HG02884 (cell line): ENCODE measurements at regions not wholly inside any gene's neighbourhood (a gene's known extent, or its start where the extent isn't known, plus 50 kb on each side); places are given as distances from the start of the nearest gene placed in this dataset.
A peak's percentile ranks its signal among the peaks of the same experiment; 100 is the strongest.
"Not testable (repeated sequence)": the region's sequence is repeated elsewhere in the genome, so short reads cannot be mapped to it uniquely, and the experiment has no call there.

Experiments
- ATAC-seq: cut with Tn5 transposase; IDR thresholded peaks from one replicate; pipeline ENCODE4 v1.9.1; 2021; ENCODE audit warnings: mild to moderate bottlenecking, moderate library complexity; ENCODE audit not compliant: unreplicated experiment

DNA sequence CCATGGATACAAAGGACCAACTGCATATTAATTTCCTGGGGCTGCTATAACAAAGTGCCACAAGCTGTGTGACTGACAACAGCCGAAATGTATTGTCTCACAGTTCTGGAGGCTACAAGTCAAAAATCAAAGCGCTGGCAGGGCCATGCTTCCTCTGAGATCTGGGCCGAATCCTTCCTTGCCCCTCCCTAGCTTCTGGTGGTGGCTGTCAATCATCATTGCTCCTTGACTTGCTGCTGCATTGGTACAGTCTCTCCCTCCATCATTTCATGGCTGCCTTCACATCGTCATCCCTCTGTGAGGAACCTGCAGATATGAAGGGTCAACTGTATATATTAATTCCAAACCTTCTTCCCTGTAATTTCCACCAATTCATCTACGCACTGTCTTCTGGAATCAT lies 118.3 kb downstream of the EXOC5 start:
- no peak for ATAC-seq

GRCh38 chr14:57139173-57139572 lies 129.5 kb downstream of the EXOC5 start:
- ATAC-seq, result no peak

DNA sequence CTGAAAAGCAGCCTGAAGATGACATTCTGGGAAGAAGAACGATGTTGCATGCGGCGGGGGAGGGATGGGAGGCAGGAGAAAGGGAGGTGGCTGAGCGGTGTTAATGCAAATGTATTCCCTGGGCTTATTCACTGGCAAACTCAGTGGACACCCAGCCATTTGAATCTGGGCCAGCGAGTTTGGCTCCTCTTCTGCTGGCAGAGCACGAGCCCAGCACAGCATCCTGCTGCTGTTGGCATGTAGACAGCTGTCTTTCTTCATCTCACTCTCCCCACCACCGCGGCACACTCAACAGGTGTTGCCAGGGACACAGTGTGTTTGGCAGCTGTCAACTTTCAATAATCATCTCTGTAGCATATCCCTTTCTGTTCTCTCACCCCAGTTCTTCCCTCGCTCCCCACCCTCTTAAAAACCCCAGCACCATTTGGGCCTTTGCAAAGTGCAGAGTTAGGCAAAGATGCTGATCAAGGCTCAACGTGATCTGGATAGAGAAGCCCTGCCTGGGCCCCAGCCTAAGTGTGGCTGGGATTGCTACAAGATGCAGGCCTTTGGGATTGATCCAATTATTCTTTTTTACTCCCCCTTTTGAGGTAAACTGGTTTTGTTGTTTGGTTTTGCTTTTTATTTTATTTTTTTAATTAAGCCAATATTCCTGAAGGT lies 131.9 kb downstream of the EXOC5 start:
- no peak for ATAC-seq

GRCh38 chr14:57127809-57128208 lies 140.9 kb downstream of the EXOC5 start:
- ATAC-seq, result not testable (repeated sequence)

DNA sequence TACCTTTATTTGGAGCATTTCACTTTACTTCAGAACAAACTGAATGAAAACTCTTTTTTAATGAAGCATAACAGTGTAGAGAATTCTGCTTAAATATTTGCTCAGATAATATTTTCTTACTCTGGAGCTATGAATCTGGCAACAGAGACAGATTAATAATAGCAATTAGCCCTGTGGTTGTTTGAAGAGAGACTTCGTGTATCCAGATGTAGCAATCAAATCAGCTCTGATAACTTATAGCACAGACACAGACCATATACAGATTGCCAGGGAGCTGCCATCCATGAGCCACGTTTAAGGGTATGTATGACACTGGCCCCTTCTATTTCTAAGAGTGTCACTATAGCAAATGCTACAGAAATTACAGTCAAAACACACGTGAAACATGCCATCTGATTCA lies 146.6 kb downstream of the EXOC5 start:
- no peak for ATAC-seq

DNA sequence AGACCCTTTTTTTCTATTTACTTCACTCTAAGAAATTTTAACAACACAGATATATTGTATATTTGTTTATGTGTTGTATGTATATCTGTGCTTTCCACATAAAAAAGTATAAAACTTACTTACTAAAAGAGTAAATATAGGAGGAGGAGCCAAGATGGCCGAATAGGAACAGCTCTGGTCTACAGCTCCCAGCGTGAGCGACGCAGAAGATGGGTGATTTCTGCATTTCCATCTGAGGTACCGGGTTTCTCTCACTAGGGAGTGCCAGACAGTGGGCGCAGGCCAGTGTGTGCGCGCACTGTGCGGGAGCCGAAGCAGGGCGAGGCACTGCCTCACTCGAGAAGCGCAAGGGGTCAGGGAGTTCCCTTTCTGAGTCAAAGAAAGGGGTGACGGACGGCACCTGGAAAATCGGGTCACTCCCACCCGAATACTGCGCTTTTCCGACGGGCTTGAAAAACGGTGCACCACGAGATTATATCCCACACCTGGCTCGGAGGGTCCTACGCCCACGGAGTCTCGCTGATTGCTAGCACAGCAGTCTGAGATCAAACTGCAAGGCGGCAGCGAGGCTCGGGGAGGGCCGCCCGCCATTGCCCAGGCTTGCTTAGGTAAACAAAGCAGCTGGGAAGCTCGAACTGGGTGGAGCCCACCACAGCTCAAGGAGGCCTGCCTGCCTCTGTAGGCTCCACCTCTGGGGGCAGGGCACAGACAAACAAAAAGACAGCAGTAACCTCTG lies 156.5 kb downstream of the EXOC5 start:
- not testable (repeated sequence) for ATAC-seq

DNA sequence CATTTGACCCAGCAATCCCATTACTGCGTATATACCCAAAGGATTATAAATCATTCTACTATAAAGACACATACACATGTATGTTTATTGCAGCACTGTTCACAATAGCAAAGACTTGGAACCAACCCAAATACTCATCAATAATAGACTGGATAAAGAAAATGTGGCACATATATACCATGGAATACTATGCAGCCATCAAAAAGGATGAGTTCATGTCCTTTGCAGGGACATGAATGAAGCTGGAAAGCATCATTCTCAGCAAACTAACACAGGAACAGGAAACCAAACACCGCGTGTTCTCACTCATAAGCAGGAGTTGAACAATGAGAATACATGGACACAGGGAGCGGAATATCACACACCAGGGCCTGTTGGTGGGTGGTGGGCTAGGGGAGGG lies 158.3 kb downstream of the EXOC5 start:
- ATAC-seq, result not testable (repeated sequence)

GRCh38 chr14:57091030-57091608 lies 177.6 kb downstream of the EXOC5 start:
- no peak for ATAC-seq

DNA sequence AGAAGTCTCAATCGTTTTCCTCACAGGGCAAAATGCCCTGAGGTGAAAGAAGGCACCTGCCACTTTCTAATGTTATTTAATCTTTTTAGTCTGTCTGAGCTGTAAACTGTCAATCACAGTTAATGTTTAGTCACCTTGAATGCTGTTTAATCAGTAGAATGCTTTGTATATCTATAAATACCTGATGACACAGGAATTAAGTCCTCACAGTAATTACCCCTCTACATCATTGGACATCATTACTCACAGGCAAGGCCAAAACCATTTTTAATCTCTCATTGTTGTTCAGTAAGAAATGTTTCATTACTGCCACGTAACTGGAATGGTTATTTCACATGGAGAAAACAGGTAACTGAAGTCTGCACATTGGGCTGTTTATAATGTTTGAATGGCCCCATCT lies 178.8 kb downstream of the EXOC5 start:
- no peak for ATAC-seq

DNA sequence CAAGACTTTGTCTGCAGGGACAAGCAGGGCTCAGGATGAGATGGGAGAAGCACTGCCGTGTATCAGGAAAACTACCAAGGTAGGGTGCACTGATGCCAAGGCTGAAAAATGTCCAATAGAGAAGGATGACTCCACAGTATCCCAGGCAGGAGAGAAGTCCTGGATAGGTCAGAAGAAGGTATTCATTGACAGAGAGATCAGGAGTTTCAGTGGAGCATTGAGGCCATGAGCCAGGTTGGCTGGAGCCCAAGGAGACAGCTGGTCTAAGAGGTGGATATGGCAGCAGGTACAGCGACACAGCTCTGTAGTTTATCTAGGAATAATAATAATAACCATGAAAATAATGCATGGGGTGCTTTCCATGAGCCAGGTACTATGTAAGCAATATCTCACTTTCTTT lies 180.9 kb downstream of the EXOC5 start:
- ATAC-seq, result no peak

DNA sequence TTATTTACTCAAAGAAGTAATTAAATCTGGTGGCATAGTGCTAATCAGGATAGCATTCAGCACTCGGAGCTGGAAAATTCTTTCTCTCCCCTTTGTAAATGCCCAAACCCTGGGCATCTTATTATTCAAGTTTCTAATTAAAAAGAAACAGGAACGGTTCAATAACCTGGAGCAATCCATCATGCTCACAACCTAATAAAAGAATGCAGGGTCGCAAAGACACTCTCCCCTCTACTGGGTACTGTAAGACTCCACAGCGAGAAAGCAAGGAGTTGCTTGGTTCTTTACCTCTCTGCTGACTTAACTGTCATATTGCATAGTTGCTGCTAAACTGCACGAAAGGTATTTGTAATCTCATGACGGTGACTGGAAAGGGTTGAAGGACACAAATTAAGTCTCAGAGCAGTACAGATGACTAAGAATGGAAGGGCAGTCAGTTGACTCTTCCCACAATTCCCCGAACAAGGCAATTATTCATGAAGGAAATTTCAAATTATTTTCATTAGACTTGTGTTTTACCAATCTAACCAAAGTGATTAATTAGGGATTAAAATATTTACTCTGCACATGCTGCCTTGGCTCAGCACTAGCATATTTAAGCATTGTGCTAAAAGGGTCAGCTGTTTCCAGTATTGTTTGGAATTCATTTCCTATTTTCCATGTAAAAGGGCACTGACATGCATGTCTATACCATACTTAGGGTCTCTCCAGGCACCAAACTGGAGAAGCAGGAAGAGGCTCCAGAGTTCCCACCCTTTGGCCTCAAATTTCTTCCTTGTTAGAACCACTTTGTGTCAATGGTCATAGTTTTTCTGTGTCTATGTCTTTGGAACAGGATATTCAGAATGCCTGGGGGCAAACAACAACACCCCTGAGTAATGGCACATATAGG lies 182.2 kb downstream of the EXOC5 start:
- ATAC-seq, result no peak

- no peak for ATAC-seq
These were observed 182.9 kb downstream of the EXOC5 start for GRCh38 chr14:57085801-57086200.

- no peak for ATAC-seq
These were observed 183.7 kb downstream of the EXOC5 start for GRCh38 chr14:57085043-57085442.

DNA sequence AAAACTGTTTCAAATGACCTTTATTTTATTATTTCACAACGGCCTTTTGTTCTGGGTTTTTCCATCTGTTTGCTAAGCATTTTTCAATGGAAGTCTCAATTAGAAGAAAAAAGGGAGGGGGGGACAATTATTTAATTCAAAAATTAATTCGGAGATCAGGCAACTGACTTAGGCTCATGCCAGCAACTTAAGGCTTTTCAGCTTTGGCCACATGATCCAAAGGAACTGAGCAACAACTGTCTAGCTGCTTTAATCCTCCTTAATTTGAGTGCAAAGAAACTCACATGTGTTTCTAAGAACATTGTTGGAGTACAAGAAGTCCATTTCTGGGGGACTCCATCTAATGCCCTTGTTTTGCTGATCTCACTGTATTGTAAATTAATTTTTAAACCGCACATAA lies 188.0 kb downstream of the EXOC5 start:
- no peak for ATAC-seq

DNA sequence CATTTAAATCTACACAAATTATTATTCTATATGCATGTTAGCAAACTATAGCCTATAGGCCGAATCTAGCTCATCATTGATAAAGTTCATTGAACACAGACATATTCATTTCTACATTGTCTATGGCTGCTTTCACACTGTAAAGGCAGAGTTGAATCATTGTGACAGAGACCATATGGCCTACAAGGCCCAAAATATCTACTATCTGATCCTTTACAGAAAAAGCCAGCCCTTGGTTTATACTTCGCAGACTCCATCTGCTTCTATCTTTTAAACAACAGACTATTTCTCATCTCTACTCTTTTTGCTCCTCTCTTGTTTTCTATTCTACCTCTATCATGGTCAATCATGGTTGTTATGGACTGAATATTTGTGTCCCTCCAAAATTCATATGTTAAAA lies 190.7 kb downstream of the EXOC5 start:
- ATAC-seq, result no peak

DNA sequence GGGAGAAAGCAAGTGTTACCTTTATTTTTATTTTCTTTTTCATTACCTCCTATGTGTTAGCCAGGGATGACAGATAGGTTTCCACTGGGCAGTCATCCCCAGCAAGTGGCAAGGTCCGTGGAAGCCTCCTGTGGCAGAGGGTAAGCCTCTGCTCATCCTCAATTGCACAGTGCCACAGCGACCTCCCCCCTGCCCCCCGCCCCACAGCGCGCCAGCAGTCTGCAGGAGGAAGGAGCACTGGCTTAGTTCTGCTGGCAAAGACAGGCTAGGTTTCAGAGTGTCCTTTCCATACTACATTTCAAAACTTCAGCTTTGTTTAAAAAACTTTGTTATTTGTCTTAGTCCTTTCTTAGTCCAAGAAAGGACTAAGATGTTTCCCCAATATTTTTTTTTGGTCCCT lies 194.7 kb downstream of the EXOC5 start:
- ATAC-seq, result no peak

DNA sequence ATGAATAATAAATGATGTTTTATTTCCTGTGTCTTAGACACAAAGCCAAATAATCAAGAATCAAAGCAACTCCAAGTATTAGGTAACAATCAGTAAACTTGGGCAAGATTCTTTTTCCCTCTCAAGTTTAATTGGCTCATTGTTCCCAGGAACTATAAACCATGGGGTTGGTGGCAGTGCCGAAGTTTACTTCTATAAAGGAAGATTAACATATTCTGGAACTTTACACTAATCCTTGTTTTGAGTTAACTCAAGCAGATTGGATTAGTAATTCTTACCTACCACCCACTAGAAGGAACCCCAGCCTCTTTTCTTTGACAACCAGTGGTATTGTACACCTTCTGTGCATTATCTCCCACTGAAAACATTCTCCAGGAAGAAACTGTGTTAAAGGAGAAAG lies 197.1 kb downstream of the EXOC5 start:
- ATAC-seq, result no peak

DNA sequence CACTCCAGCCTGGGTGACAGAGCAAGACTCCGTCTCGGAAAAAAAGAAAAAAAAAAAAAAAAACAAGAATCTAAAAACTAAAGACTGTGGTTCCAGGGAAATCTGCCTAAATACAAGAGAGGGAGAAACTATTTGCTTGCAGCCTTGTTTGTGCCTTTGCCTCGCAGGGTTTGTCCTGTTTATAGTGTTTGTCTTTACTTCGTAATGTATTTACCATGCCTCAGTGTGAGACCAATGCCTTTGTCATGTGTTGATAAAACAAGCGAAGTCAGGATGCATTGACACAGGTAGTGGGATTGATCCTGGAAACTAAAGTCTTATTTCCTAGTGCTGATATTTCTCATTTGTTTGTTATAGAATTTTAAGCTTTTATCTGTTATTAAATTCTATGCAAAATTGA lies 199.0 kb downstream of the EXOC5 start:
- ATAC-seq, result no peak

- no peak for ATAC-seq
These were observed 200.2 kb downstream of the EXOC5 start for GRCh38 chr14:57068511-57068910.

- ATAC-seq, result peak; percentile 75
These were observed 201.7 kb downstream of the EXOC5 start for GRCh38 chr14:57066887-57067513.

- no peak for ATAC-seq
These were observed 202.2 kb downstream of the EXOC5 start for GRCh38 chr14:57066463-57066862.
